ENCODE measurements at regions not wholly inside any gene's neighbourhood (a gene's known extent, or its start where the extent isn't known, plus 50 kb on each side); places are given as distances from the start of the nearest gene placed in this dataset.

GRCh38 chr11:115906171-115906570 lies 402.0 kb upstream of the CADM1 start:
- no peak for TF ChIP-seq CTCF (IDR thresholded peaks at IDR 0.05; ENCODE audit: low read depth, low read length)
- TF ChIP-seq EZH2phosphoT487 (IDR thresholded peaks at IDR 0.05; ENCODE audit: low read depth), result no peak

Data from OCI-LY3 (cell line).